Pons (tissue), 1 donor: ENCODE measurements at regions not wholly inside any gene's neighbourhood (a gene's known extent, or its start where the extent isn't known, plus 50 kb on each side); places are given as distances from the start of the nearest gene placed in this dataset.
"Not testable (repeated sequence)": the region's sequence is repeated elsewhere in the genome, so short reads cannot be mapped to it uniquely, and the experiment has no call there.

Experiments used
- DNase-seq: peaks from one replicate; pipeline ENCODE4 v3.0.0-alpha.2; 2016; ENCODE audit warnings: low spot score

- no peak for DNase-seq
Measured at GRCh38 chr10:15428681-15429080, 57.6 kb upstream of the FAM171A1 start.

- DNase-seq, result peak; percentile 74
Measured at GRCh38 chr10:15427843-15428414, 56.8 kb upstream of the FAM171A1 start.

- DNase-seq, result no peak
Measured at GRCh38 chr10:15426558-15426957, 55.5 kb upstream of the FAM171A1 start.

- DNase-seq, result no peak
Measured at GRCh38 chr10:15426115-15426514, 55.0 kb upstream of the FAM171A1 start.

GRCh38 chr10:15421875-15422274, 50.8 kb upstream of the FAM171A1 start:
- DNase-seq, result not testable (repeated sequence)
